CD14-positive monocyte (primary cell): ENCODE measurements at regions not wholly inside any gene's neighbourhood (a gene's known extent, or its start where the extent isn't known, plus 50 kb on each side); places are given as distances from the start of the nearest gene placed in this dataset.

Experiments
- DNase-seq, 3 donors: peaks; one replicate each; pipeline ENCODE4 v3.0.0-alpha.2; 2011 to 2022
- H2AFZ ChIP-seq: 2 replicates; pipeline ENCODE4 v1.6.0; 2012; ENCODE audit warnings: mild to moderate bottlenecking, low read depth, low read length, inconsistent platforms; ENCODE audit not compliant: insufficient read depth, poor library complexity, severe bottlenecking
- H3K27ac ChIP-seq, 2 donors: 1 replicate in 1 of 2; 2 replicates in 1 of 2; pipeline ENCODE4 v1.5.1; 2012 to 2013; ENCODE audit warnings: low read length in 2 of 2, control low read depth in 1 of 2, inconsistent platforms in 1 of 2, low read depth in 1 of 2, mild to moderate bottlenecking in 1 of 2
- H3K27me3 ChIP-seq, 2 donors: one replicate each; pipeline versions ENCODE4 v1.6.0 to v1.6.1; 2011 to 2013; ENCODE audit warnings: low read length in 2 of 2; ENCODE audit not compliant: control insufficient read depth in 2 of 2, insufficient read depth in 2 of 2
- H3K36me3 ChIP-seq, 2 donors: replicated peaks in 1 of 2; 1 replicate in 1 of 2; 2 replicates in 1 of 2; pipeline versions ENCODE4 v1.5.1 to v1.6.1; 2012 to 2013; ENCODE audit warnings: low read length in 2 of 2, control low read depth in 1 of 2, inconsistent platforms in 1 of 2, mild to moderate bottlenecking in 1 of 2; ENCODE audit not compliant: insufficient read depth in 2 of 2, control insufficient read depth in 1 of 2
- H3K4me1 ChIP-seq, 2 donors: 1 replicate in 1 of 2; 2 replicates in 1 of 2; pipeline versions ENCODE4 v1.5.1 to v1.6.1; 2012 to 2013; ENCODE audit warnings: low read length in 2 of 2, control low read depth in 1 of 2, inconsistent platforms in 1 of 2, mild to moderate bottlenecking in 1 of 2, moderate library complexity in 1 of 2; ENCODE audit not compliant: insufficient read depth in 2 of 2, control insufficient read depth in 1 of 2
- H3K4me2 ChIP-seq: replicated peaks from 2 replicates; pipeline ENCODE3; 2012; ENCODE audit warnings: low read length, moderate library complexity, mild to moderate bottlenecking; ENCODE audit not compliant: poor library complexity, severe bottlenecking; ENCODE audit errors: extremely low read depth
- H3K4me3 ChIP-seq, 3 experiments: fragments of 200-600 bp in 1 of 3; sonication (generic) in 1 of 3; replicated peaks in 1 of 3; 1 replicate in 2 of 3; 2 replicates in 1 of 3; pipeline ENCODE4 v1.5.1; 2011 to 2013; ENCODE audit warnings: low read length in 3 of 3, mild to moderate bottlenecking in 3 of 3, control low read depth in 2 of 3, low read depth in 2 of 3, inconsistent platforms in 1 of 3, moderate library complexity in 1 of 3
- H3K79me2 ChIP-seq: 2 replicates; pipeline ENCODE4 v1.6.0; 2012; ENCODE audit warnings: mild to moderate bottlenecking, control low read depth, inconsistent platforms, low read length, moderate library complexity; ENCODE audit not compliant: insufficient read depth
- H3K9ac ChIP-seq: 2 replicates; pipeline ENCODE4 v1.6.0; 2017; ENCODE audit warnings: low read length, mild to moderate bottlenecking; ENCODE audit not compliant: insufficient read depth, poor library complexity, severe bottlenecking
- H3K9me3 ChIP-seq, 2 donors: replicated peaks in 1 of 2; 1 replicate in 1 of 2; 2 replicates in 1 of 2; pipeline versions ENCODE4 v1.5.1 to v1.6.1; 2012 to 2013; ENCODE audit warnings: low read length in 2 of 2, control low read depth in 1 of 2; ENCODE audit not compliant: control insufficient read depth in 1 of 2, insufficient read depth in 1 of 2
- H4K20me1 ChIP-seq: 2 replicates; pipeline ENCODE4 v1.6.0; 2012; ENCODE audit warnings: mild to moderate bottlenecking, low read length, control low read depth, moderate library complexity; ENCODE audit not compliant: insufficient read depth
- H3K27ac Mint-ChIP-seq, 7 donors: one replicate each; pipeline ENCODE4 v1.8.0; 2020; ENCODE audit warnings: mild to moderate bottlenecking in 7 of 7, mixed read lengths in 7 of 7, moderate library complexity in 6 of 7, inconsistent platforms in 2 of 7
- H3K27me3 Mint-ChIP-seq, 3 donors: one replicate each; pipeline ENCODE4 v1.8.0; 2021 to 2022; ENCODE audit warnings: low read depth in 3 of 3, mild to moderate bottlenecking in 3 of 3, mixed read lengths in 3 of 3, moderate library complexity in 3 of 3, inconsistent platforms in 1 of 3
- H3K36me3 Mint-ChIP-seq, 2 donors: one replicate each; pipeline ENCODE4 v1.8.0; 2020; ENCODE audit warnings: mixed read lengths in 2 of 2, inconsistent platforms in 1 of 2, mild to moderate bottlenecking in 1 of 2
- H3K4me1 Mint-ChIP-seq: one replicate; pipeline ENCODE4 v1.8.0; 2020; ENCODE audit warnings: mild to moderate bottlenecking, mixed read lengths
- H3K4me3 Mint-ChIP-seq, 2 donors: one replicate each; pipeline ENCODE4 v1.8.0; 2020; ENCODE audit warnings: mild to moderate bottlenecking in 2 of 2, mixed read lengths in 2 of 2, moderate library complexity in 1 of 2
- H3K9me3 Mint-ChIP-seq, 7 donors: one replicate each; pipeline ENCODE4 v1.8.0; 2020 to 2022; ENCODE audit warnings: mixed read lengths in 7 of 7, mild to moderate bottlenecking in 6 of 7, moderate library complexity in 6 of 7, inconsistent platforms in 2 of 7
- WGBS: methylation state at CpG from one replicate; pipeline ENCODE4 v1.1.5; 2013; ENCODE audit warnings: missing lambda C conversion rate; ENCODE audit not compliant: insufficient coverage; 5-methylcytosine and 5-hydroxymethylcytosine counted together
- intact Hi-C, 2 donors: fragments of 100-400 bp; cut with micrococcal nuclease; formaldehyde crosslinking; loops; one replicate each; pipeline versions ENCODE4 v1.15.0 to v1.15.1; 2023
- TF ChIP-seq, protein P1 (sequence below): fragments of 200-600 bp; IDR thresholded peaks from one replicate; pipeline ENCODE4 v1.8.0; 2022; ENCODE audit warnings: antibody characterized with exemption, mild to moderate bottlenecking

GRCh38 chr2:150859877-150860276 lies 372.4 kb upstream of the RND3 start:
- DNase-seq: no peak
- Histone ChIP-seq H3K36me3 (no peaks in the 10 kb centered on the region), H3K4me1 (no peaks in the 10 kb centered on the region), H3K27ac (no peak overlapping the region), H3K9me3 (peaks cover 0 to 5% of the 10 kb centered on the region in 2 donors), H3K4me3 (no peak overlapping the region), H3K4me2 (no peak overlapping the region), H2AFZ (no peak overlapping the region), H4K20me1 (no peaks in the 10 kb centered on the region), H3K27me3 (no peaks in the 10 kb centered on the region), H3K9ac (no peak overlapping the region), H3K79me2 (no peaks in the 10 kb centered on the region)
- H3K9me3 Mint-ChIP-seq: peaks cover 0 to 15% (median 5%) of the 10 kb centered on the region in 7 donors
- intact Hi-C loops: no loop called here
- no peaks in the 10 kb centered on the region for H3K36me3 Mint-ChIP-seq
- no peak overlapping the region for H3K27ac Mint-ChIP-seq
- peaks cover 0 to 5% (median 1%) of the 10 kb centered on the region in 3 donors for H3K27me3 Mint-ChIP-seq
- TF ChIP-seq, protein P1, sequence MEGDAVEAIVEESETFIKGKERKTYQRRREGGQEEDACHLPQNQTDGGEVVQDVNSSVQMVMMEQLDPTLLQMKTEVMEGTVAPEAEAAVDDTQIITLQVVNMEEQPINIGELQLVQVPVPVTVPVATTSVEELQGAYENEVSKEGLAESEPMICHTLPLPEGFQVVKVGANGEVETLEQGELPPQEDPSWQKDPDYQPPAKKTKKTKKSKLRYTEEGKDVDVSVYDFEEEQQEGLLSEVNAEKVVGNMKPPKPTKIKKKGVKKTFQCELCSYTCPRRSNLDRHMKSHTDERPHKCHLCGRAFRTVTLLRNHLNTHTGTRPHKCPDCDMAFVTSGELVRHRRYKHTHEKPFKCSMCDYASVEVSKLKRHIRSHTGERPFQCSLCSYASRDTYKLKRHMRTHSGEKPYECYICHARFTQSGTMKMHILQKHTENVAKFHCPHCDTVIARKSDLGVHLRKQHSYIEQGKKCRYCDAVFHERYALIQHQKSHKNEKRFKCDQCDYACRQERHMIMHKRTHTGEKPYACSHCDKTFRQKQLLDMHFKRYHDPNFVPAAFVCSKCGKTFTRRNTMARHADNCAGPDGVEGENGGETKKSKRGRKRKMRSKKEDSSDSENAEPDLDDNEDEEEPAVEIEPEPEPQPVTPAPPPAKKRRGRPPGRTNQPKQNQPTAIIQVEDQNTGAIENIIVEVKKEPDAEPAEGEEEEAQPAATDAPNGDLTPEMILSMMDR: no peak
- H3K4me1 Mint-ChIP-seq: no peaks in the 10 kb centered on the region
- H3K4me3 Mint-ChIP-seq: no peak overlapping the region

- Histone ChIP-seq H3K9ac (no peak overlapping the region), H3K27me3 (no peaks in the 10 kb centered on the region), H3K27ac (no peak overlapping the region), H3K4me2 (no peak overlapping the region), H3K9me3 (peaks cover 0 to 5% of the 10 kb centered on the region in 2 donors), H3K4me1 (no peaks in the 10 kb centered on the region), H3K4me3 (no peak overlapping the region), H3K36me3 (no peaks in the 10 kb centered on the region), H3K79me2 (no peaks in the 10 kb centered on the region), H2AFZ (no peak overlapping the region), H4K20me1 (no peaks in the 10 kb centered on the region)
- no peak overlapping the region for H3K4me3 Mint-ChIP-seq
- DNase-seq: no peak
- no peaks in the 10 kb centered on the region for H3K36me3 Mint-ChIP-seq
- TF ChIP-seq, protein P1: no peak
- H3K9me3 Mint-ChIP-seq: peaks cover 0 to 15% (median 4%) of the 10 kb centered on the region in 7 donors
- H3K27ac Mint-ChIP-seq: peak overlapping the region in 1 of 7 donors; percentile 27
- intact Hi-C loops: no loop called here
- peaks cover 0 to 5% (median 1%) of the 10 kb centered on the region in 3 donors for H3K27me3 Mint-ChIP-seq
- H3K4me1 Mint-ChIP-seq: no peaks in the 10 kb centered on the region
- 100% methylated on average over 1 of the region's 1 CpG for WGBS
These were observed 371.7 kb upstream of the RND3 start for GRCh38 chr2:150859162-150859561.
